DOHH2 (cell line): ENCODE measurements at regions not wholly inside any gene's neighbourhood (a gene's known extent, or its start where the extent isn't known, plus 50 kb on each side); places are given as distances from the start of the nearest gene placed in this dataset.

Experiments used
- CTCF ChIP-seq: fragments of 200-600 bp; sonication (generic); IDR thresholded peaks from one replicate; pipeline ENCODE4 v1.5.1; 2014; ENCODE audit warnings: antibody characterized with exemption, mild to moderate bottlenecking, low read depth, low read length; ENCODE audit not compliant: poor library complexity, severe bottlenecking
- EZH2phosphoT487 ChIP-seq: fragments of 200-600 bp; sonication (generic); IDR thresholded peaks from 2 replicates; pipeline ENCODE4 v1.6.1; 2017; ENCODE audit warnings: borderline replicate concordance, mild to moderate bottlenecking, antibody characterized with exemption, low read length, moderate library complexity, mixed read lengths

- TF ChIP-seq EZH2phosphoT487 (no peak), CTCF (no peak)
Observed at GRCh38 chr11:32034149-32034548, 56.7 kb upstream of the RCN1 start.
